Endometrial microvascular endothelial cells (primary cell): ENCODE measurements at regions not wholly inside any gene's neighbourhood (a gene's known extent, or its start where the extent isn't known, plus 50 kb on each side); places are given as distances from the start of the nearest gene placed in this dataset.

ENCODE experiments used
- in situ Hi-C: cut with HindIII; loops from 2 replicates; pipeline ENCODE4 v1.10.0; 2017; ENCODE audit warnings: low sequenced_read_pairs, low pct_unique_long_range_greater_than_20kb; ENCODE audit errors: inconsistent ontology term

DNA sequence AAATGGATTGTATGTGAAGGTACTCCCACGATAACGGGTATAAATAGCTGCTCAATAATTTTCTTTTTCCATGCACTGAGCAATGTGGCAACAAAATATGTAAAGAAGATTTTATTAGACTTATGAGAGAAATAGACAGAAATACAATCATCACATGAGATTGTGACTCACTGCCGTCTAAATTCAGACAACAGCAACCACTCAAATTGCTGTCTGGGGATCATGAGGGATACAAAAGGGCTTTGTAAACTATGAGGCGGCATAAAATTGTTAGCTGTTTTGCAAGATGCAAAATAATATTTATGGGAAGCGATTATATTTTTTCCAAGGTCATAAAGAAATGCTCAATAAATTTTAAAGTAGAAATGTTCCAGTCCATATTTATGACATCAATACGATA lies 259.1 kb upstream of the AGAP1 start:
- in situ Hi-C loops = no loop called here

DNA sequence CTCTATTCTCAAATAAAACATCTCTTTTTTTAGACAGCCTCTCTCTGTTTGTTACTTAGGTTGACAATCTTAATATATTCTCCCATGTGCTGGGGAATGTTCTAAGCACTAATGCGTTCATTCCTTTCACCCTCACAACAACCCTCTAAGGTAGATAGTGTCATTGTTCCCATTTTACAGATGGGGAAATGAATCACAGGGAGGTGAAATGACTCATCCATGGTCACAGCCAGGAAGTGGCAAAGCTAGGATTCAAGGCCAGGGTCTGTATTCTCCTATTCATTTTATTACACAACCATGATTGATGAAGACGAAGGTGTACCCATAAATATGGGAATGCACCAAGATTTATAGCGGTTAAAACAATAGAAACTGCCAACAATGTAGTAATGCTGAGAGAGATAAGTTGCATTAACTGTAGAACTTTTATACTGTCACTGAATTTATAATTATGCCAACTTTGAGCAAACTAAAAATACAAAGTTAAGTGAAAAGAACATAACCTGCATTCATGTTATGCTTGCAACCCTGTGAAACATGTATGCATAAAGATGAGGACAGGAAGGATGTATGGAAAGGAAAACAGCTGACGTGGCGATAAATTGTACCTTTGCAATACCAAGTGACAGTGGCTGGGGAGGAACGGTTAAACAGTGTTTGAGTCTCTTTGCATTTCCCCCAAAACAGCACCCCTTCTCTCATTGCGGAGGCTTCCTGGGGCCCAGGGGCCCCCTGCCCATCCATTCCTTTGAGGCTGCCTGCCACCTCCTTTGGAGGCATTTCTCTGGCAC lies 257.7 kb upstream of the AGAP1 start:
- in situ Hi-C loops = no loop called here

DNA sequence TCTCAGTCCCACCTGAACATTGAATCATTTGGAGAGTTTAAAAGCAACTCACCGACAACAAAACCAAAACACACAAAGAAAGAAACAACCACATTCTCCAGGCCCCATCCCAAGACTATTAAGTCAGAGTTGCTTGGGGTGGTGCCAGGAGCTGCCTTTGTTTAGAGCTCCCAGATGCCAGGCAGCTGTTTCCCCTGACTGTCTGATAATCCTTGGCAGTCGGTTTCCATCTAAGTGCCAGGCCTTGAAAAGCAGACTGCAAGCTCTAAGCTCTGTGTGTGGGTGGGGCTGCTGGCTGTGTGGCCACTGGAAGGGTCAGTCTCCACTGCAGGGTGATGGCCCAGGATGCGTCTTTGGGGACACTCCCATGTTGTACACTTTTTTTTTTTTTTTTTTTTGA lies 255.3 kb upstream of the AGAP1 start:
- in situ Hi-C loops = no loop called here

DNA sequence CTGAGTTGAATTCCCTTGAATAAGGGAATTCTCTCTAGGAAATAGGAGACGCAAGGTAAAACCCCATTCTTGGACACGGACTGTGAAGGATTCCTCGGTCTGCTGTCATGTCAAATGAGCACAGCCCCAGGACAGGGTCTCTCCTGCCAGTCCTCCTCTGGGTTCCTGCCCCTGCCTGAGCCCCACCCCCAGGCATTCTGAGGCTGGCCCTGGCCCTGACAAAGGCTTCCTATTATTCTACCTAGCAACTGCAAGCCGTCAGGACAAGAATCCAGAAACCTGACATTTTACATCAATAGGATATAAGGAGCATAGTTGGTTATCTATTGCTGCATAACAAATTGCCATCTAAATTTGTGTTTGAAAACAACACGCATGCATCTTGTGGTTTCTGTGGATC lies 253.3 kb upstream of the AGAP1 start:
- in situ Hi-C loops = no loop called here

DNA sequence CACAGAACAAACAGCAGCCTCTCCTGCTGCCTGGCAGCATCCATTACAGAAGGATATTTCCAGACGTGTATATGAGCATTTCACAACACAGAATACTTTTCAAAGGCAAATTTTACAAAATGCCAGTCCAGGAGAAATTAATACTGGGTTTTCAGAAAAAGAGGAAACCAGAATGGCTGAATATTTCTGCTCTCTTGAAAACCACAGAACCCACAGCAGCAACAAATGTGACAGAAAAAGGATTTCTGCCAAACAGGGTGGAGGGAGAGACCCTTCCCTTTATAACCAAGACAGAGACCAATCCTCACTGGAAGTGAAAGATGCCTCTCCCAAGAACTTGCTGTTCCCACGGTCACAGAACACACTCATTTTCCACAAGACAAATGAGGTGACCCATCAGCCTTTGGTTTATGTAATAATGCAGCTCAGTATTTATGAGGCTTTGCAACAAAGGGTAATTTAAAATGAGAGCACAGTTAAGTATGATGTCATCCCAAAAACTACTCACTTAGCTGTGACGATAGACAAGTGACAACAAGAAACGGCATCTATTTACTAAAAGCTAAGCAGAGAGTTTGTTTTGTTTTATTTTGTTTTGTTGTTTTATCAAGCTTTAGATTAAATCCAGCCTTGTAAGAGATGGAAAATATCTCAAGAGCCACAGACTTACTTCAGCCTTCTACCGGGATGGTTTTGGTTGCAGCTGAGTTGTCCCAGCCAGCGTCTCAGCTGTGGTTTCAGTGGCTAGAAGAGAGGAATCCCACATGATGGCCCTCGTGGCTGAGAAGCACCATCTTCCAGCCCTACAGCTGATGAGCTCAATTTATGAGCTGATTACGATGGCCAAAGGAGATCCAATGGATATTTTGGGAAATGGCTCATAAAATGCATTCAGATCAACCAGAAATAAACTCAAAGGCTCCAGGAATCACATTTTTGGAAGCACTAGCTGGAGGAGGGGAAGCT lies 249.3 kb upstream of the AGAP1 start:
- in situ Hi-C loops = no loop called here

DNA sequence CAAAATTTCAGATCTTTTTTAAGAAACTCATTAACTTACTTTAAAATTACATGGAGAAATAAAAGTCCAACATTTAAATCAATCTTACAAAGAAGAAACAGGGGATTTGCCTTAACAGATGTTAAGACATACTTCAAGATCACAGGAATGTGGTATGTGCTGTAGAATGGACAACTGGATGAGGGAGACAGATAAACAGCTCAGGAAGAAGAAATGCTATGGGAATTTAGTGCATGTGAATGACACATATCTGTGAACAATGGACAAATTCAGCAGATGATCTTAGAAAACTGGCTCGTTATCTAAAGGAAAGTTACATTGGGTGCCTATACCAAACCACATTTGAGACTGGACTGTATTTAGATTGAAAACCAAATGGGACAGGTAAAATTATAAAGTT lies 246.8 kb upstream of the AGAP1 start:
- in situ Hi-C loops = no loop called here

DNA sequence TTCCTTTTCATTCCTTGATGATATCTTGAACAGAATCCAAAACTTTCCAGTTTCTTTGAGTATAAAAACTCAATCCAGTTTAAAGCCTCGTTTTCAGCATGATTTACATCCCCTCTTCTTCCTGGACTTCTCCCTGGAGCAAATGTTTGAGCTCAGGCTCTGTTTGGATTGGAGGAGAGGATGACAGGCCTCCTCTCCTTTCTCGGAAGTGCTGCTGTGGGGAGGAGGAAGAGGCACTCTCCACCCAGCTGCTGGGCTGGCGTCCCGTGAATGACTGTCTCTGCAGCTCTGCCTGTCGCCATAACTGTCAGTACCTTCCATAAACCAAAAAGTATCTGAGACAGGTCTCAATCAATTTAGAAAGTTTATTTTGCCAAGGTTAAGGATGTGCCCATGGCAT lies 238.2 kb upstream of the AGAP1 start:
- in situ Hi-C loops = no loop called here

DNA sequence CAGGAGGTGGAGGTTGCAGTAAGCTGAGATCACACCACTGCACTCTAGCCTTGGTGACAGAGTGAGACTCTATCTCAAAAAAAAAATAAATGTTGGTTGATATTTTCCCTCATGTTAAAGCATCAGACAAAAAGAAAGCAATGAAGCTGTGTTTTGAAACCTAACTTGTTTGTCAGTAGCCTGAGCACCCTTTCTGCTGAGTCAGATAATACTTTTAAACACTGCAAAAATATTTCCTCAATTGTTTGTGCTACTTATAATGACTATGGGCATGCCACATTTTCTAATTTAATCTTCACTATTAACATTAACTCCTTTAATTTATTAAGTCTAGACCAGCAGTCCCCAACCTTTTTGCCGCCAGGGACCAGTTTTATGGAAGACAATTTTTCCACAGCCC lies 236.3 kb upstream of the AGAP1 start:
- in situ Hi-C loops = no loop called here

DNA sequence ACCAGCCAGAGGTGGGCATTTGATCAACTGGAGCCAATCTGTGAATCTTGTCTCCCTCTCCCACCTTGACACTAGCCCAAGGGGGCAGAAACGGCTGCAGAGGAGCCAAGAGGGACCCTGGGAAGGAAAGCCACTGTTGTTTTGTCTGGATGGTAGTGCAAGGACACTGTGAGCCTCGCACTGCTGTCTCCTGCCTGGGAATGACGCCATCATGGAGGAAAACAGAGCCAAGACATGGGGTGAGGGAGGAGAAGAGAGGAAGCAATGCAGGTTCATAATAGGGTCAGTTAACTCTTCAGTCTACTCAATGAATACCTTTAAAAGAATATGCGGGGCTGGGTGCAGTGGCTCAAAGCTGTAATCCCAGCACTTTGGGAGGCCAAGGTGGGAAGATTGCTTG lies 231.1 kb upstream of the AGAP1 start:
- in situ Hi-C loops = no loop called here

DNA sequence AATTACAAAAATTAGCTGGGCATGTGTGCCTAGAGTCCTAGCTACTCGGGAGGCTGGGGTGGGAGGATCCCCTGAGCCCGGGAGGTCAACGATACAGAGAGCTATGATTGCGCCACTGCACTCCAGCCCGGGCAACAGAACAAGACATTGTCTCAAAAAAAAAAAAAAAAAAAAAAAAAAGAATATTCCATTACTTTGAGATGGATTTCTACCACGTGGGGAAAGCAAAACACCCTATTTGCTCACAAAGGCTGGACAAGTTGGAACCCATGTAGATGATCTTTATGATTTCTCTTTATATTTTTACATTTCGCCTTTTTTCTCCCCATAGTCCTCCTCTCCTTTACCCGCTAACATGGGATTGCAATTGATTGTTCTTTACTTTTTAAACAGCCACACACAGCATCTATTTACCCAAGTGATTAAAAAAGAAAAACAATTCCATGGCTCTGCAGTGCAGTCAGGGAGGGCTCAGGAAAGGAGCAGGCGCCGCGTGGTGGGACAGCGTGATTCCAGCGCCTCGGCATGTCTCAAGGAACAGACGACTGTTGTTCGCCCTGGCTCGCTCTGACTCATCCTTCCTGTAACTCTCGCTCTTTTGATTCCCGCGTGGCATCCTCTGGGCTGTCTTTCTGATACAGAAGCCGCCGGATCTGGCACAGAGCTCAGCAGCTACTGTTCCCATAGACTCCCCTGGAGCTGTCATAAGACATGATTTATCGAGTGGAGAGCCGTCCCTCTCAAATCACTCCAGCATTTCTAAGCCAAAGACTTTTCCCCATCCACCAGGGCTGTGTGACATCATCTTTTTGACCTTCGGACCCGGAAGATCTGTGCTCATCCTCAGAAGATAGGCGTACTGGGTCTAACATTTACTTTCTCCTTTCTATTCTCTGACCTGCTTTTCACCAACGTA lies 230.4 kb upstream of the AGAP1 start:
- in situ Hi-C loops = no loop called here

DNA sequence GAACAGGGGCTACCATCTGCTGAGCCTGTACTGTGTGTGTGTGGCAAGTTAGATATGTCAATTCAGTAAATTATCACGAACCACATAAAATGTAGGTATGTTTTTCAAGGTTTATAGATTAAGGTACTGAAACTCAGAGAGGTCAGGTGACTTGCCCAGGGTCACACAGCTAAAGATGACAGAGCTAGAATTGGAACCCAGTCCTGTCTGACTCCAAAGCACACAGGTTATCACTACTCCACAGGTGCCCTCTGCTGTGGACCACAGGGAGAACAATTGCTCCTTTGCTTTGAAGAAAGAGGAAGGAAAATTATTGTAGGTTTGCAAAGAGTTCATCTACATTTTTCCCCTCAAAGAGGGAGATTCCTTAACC lies 229.7 kb upstream of the AGAP1 start:
- in situ Hi-C loops = no loop called here

DNA sequence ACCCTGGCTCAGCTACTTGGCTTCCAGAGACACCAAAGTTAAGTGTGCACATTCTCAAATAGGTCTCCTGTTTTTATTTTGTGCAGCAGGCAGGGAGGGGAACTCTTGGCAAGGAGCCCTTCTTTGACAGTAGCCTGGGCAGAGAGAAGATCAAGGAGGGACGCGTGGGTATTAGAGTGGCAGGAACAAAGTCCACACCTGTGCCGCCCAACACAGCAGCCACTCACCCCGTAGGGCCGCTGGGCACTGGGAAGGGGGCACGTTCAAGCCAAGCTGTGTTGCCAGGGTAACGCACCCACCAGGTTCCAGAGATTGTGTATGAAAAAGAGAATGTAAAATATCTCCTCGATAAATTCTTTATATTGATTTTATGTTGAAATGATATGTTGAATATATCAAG lies 229.3 kb upstream of the AGAP1 start:
- in situ Hi-C loops = no loop called here

DNA sequence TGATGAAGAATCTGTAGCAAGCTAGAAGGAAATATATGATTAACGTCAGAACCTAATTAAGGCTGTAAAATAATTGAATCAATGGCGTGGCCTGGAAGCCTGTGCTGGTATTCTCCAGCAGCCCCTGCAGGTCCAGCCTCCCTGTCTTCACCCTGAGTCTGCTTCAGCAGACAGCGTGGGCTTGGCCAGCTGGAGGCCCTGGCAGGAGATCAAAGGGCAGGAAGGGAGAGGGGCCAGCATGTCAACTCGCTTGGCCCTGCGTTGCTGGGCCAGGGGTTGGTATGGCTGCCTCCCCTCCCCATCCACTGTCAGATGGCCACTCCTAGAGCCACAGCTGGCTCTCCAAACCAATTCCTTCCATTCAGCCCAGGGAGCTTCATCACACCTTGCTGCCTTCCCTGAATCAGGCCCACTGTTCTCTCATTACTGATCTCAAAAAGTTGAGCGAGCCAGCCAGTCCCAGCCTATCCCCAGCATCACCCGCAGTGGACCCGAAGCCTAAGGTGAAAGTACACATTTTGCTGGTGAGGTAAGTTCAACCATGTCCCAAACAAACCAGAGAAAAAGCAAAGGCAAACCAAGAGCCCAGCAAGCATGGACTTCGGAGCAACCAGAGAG lies 228.4 kb upstream of the AGAP1 start:
- in situ Hi-C loops = no loop called here

DNA sequence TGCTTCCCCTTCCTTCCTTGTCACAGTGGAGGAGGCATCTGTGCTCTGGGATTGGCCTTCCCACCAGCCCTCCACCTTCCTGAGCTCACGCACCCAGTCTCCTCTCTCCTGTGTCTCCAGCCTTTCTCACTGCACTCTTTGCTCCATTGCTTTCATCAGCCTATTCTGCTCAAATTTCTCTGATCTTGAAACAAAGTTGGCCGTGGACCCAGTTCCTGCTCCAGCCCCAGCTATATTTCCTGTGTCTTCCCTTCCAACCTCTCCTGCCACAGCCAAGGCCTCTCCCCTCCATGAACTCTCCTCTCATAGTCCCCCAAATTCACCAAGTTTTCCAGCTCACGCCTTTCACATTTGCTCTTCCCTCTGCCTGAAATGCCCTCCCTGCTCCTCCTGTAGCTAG lies 226.6 kb upstream of the AGAP1 start:
- in situ Hi-C loops = no loop called here

DNA sequence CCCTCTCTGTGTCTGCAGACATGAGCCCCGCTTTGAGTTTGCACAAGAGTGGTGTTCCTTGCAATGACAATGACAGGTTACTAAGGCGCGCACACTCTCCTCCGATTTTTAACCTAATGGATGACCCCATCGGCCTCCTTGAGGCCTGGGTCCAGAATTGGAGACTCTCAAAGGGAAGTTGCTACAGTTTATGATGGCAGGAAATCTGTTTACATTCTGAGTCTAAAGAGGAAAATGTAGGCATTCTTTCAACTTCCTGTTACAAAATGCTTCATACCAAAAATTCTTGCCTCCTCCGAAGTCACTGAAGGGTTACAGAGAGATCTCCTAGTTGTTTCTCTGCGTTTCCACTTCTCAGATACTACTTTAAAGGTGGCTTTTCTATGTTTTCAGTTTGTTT lies 225.3 kb upstream of the AGAP1 start:
- in situ Hi-C loops = no loop called here

DNA sequence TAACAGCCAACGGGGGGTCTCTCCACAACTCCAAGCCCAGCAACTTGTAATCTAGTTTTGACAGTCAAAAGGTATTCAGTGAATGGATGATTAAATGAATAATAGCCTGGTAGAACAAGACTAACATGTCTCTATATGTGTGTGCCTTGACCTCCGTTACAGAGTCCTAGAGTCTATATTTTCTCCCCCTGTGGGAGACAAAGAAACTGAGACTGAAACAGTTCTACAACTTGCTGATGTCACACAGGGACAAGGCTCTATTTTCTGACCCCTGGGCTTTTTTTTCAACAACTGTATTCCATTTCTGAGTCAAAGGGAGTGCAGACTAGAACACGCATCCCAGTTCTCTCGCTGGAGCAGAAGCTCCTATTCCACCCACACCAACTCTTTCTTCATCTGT lies 223.6 kb upstream of the AGAP1 start:
- in situ Hi-C loops = no loop called here

DNA sequence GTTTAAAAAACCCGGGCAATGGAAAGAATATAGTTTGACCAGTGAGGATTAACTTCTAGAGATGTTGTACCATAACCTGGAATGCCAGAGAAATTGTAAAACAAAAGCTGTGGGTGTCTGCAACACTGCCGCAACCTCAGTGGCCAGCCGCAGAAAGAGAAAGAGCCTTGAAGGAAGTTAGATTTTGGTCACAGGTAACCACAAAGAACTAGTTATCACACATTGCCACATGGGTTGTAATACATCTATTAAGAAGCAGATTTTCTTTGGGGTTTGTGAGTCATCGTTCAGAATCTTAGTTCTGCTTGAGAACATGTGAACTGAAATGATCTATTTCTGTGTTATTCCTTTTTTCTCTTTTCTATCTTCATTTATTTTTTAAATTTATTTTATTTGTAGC lies 222.9 kb upstream of the AGAP1 start:
- in situ Hi-C loops = no loop called here

DNA sequence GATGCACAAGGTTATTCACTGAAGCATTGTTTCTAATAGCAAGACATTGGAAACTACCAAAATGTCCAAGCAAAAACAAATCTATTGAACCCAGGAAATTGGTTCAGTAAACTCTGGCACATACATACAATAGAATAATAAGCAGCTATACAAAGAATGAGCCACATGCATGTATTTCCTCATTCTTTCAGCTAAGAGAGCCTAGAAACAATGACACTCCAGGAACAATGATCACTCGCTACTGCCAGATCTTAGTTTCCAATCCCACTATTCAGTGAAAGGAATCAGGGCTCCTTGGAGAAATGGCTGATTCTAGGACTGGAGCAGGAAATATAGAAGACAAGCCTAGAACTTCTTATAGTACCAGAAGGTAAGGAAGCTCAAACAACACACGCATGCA lies 221.9 kb upstream of the AGAP1 start:
- in situ Hi-C loops = no loop called here

DNA sequence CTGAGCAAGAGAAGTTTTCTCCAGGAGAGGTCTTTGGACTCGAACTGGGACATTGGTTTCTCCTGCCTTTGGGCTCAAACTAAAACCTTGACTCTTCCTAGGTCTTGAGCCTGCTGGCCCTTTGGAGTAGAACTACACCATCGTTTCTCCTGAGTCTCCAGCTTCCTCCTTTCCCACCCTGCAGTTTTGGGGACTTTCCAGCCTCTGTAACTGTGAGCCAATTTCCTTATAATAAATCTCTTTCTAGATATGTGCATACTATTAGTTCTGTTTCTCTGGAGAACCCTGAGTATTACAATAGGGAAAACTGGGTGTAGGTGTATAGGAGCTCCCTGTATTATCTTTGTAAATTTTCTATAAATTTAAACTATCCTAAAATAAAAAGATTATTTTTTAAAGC lies 219.8 kb upstream of the AGAP1 start:
- in situ Hi-C loops = no loop called here
